ENCODE measurements at regions not wholly inside any gene's neighbourhood (a gene's known extent, or its start where the extent isn't known, plus 50 kb on each side); places are given as distances from the start of the nearest gene placed in this dataset.

DNA sequence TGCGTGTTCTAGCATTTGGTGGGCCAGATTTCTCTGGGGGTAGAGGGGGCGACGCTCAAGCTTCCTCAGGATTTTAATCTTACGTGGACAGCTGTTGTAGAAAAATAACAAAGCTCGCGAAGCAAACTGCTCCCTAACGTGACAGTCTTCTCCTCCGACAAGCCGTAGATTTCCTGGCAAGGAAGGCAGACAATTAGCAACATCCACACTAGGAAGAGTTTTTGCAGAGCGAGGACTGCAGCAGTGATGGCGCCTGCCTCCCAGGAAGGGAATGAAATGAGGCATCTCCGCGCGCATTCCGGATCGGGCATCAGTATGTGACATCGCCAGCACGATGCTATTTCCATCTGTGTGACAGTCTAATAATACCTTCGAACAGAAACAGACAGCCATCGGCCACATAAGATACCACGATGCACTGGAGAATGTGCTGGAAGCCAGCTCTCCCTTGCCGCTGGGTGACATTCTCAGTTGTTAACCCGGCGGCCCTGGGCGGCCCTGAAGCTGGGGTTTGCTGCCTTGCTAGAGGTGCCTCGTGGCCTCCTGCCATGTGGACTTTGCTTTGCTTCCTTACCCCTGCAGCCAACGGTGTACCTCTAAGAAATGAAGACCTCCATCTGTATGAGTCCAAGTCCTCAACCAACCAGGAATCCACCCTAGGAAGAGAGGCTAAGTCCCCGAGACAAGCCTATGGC is 101.8 kb upstream of the AGAP1 start:
- TF ChIP-seq, protein P1, sequence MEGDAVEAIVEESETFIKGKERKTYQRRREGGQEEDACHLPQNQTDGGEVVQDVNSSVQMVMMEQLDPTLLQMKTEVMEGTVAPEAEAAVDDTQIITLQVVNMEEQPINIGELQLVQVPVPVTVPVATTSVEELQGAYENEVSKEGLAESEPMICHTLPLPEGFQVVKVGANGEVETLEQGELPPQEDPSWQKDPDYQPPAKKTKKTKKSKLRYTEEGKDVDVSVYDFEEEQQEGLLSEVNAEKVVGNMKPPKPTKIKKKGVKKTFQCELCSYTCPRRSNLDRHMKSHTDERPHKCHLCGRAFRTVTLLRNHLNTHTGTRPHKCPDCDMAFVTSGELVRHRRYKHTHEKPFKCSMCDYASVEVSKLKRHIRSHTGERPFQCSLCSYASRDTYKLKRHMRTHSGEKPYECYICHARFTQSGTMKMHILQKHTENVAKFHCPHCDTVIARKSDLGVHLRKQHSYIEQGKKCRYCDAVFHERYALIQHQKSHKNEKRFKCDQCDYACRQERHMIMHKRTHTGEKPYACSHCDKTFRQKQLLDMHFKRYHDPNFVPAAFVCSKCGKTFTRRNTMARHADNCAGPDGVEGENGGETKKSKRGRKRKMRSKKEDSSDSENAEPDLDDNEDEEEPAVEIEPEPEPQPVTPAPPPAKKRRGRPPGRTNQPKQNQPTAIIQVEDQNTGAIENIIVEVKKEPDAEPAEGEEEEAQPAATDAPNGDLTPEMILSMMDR (IDR thresholded peaks at IDR 0.05), result no peak
- H3K4me3 ChIP-seq, result no peak overlapping the region
- H3K27ac ChIP-seq, result no peak overlapping the region
- DNase-seq (ENCODE audit: low spot score), result no peak

DNA sequence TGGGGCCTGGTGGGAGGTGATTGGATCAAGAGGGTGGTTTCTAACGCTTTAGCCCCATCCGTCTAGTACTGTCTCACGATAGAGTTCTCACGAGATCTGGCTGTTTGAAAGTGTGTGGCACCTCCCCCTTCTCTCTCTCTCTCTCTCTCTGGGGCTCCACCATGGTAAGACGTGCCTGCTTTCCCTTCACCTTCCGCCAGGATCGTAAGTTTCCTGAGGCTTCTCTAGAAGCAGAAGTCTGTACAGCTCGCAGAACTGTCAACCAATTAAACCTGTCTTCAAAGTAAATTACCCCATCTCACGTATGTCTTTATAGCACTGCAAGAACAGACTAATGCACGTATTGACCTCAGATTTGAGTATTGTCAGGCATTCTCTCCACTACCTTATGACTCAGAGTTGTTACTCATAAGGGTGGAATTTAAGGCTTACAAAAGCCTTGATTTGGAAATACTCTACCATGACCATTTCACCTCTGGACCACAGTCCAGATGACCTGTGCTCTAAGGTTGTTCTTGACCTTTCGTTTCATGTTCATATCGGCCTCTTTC is 99.5 kb upstream of the AGAP1 start:
- TF ChIP-seq, protein P1 (IDR thresholded peaks at IDR 0.05), result no peak

DNA sequence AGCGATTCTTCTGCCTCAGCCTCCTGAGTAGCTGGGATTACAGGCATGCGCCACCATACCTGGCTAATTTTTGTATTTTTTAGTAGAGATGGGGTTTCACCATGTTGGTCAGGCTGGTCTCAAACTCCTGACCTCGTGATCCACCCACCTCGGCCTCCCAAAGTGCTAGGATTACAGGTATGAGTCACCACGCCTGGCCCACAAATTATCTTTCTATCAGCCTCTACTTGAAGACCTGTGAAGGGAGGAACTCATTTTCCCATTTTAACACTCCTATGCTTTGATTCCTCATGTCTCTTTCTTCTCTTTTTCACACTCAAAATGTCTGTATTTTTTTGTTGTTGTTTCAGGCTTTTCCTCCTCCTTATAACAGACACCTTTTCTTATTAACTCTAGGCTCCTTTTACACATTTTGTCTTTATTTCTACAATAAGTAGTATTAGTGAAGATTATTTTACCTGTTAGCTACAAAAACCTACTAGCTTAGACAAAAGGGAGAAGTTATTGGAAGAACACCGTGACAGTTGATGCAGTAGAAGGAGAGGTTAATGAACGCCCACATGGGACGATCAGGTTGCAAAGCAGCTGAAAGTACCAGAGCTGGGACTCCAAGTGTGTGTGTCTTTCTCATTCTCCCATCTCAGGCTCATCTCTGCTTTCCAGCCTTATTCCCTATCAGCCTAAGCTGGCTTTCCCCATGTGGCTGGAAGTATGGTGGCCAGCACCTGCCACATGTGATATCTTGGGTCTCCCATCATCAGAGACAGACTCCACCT is 97.6 kb upstream of the AGAP1 start:
- no peak for DNase-seq (ENCODE audit: low spot score)
- Histone ChIP-seq H3K27ac (no peak overlapping the region), H3K4me3 (no peak overlapping the region)
- TF ChIP-seq, protein P1 (IDR thresholded peaks at IDR 0.05), result no peak

More for the DNA sequence above, 99.5 kb upstream of the AGAP1 start:
- no peak overlapping the region for H3K4me3 ChIP-seq
- no peak overlapping the region for H3K27ac ChIP-seq
- no peak for DNase-seq (ENCODE audit: low spot score)

DNA sequence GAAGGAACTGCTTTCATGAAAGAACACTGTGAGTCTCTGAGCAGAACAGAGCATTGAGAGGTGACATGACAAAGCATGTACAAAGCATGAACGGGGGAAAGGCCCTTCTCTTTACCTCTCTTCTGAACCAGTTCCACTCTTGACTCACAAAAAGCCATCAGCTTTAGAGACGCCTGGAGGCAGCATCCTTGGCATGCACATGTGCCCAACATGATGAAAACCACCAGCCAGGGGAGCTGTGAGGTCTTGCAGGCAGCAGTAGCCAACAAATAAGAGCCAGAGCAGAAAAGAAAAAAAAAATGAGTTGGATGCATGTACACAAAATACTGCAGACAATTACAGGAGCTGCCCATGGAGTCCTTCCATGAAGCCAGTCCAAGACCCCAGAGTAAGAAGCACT is 95.5 kb upstream of the AGAP1 start:
- DNase-seq (ENCODE audit: low spot score), result no peak
- no peak overlapping the region for H3K27ac ChIP-seq
- H3K4me3 ChIP-seq, result no peak overlapping the region
- TF ChIP-seq, protein P1 (IDR thresholded peaks at IDR 0.05), result no peak

DNA sequence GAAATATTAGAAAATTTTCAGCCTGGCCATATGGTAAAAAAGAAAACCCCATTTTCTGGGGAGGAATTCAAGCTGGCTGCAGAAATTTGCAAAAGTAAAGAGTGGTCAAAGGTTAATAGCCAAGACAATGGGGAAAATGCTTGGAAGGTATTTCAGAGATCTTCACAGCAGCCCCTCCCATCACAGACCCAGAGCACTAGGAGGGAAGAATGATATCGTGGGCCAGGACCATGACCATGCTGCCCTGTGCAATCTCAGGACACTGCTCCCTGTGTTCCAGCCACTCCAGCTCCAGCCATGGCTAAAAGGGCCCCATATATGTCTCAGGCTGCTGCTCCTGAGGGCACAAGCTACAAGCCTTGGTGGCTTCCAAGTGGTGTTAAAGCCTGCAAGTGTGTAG is 93.9 kb upstream of the AGAP1 start:
- Histone ChIP-seq H3K27ac (no peak overlapping the region), H3K4me3 (no peak overlapping the region)
- TF ChIP-seq, protein P1 (IDR thresholded peaks at IDR 0.05), result no peak
- no peak for DNase-seq (ENCODE audit: low spot score)

DNA sequence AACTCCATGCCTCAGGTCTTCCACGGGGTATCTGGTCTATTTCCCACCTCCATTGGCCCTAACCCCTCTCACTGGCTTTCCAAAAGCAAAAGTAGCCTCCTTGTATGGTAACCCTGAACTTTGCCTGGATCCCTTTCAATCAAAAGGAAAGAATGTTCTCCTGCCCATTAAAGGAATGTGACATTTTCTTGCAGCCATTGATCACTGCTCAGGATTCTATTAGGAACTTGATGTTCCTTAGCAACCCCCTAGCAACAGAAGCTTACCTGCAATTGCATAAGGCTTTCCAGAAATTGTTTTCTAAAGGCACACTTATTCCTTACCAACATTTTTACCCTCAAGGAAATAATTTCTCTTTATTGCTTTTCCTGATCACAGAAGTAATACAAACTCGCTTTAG is 91.4 kb upstream of the AGAP1 start:
- no peak overlapping the region for H3K27ac ChIP-seq
- no peak for DNase-seq (ENCODE audit: low spot score)
- TF ChIP-seq, protein P1 (IDR thresholded peaks at IDR 0.05), result no peak

More for the DNA sequence above, 91.4 kb upstream of the AGAP1 start:
- H3K4me3 ChIP-seq, result no peak overlapping the region

Measured in coronary artery (tissue), 2 donors.